Stimulated activated effector memory CD8-positive, alpha-beta T cell treated with anti-CD3 and anti-CD28 coated beads, Interleukin-12 subunit alpha, Interleukin-12 subunit beta, amount 100 ng/mL, for 72 hours (primary cell): ENCODE measurements at regions not wholly inside any gene's neighbourhood (a gene's known extent, or its start where the extent isn't known, plus 50 kb on each side); places are given as distances from the start of the nearest gene placed in this dataset.
"Not testable (repeated sequence)": the region's sequence is repeated elsewhere in the genome, so short reads cannot be mapped to it uniquely, and the experiment has no call there.

Experiments
- ATAC-seq: fragments of 150-1000 bp; cut with Tn5 transposase; 2 replicates; pipeline ENCODE4 v1.10.0; 2021
- DNase-seq, 2 donors: peaks; one replicate each; pipeline ENCODE4 v3.0.0; 2021 to 2022; ENCODE audit warnings: low spot score in 2 of 2
- H3K27ac Mint-ChIP-seq: one replicate; pipeline ENCODE4 v1.8.0; 2022; ENCODE audit warnings: mild to moderate bottlenecking, mixed read lengths
- H3K36me3 Mint-ChIP-seq: one replicate; pipeline ENCODE4 v1.8.0; 2022; ENCODE audit warnings: mild to moderate bottlenecking, mixed read lengths
- H3K4me1 Mint-ChIP-seq: one replicate; pipeline ENCODE4 v1.8.0; 2022; ENCODE audit warnings: mixed read lengths
- H3K4me3 Mint-ChIP-seq: one replicate; pipeline ENCODE4 v1.8.0; 2022; ENCODE audit warnings: mild to moderate bottlenecking, mixed read lengths
- H3K9me3 Mint-ChIP-seq: one replicate; pipeline ENCODE4 v1.8.0; 2022; ENCODE audit warnings: mixed read lengths

- no peak overlapping the region for H3K27ac Mint-ChIP-seq
- ATAC-seq, result no peak
- H3K9me3 Mint-ChIP-seq, result no peaks in the 10 kb centered on the region
Observed at GRCh38 chrX:53883196-53883595, 161.1 kb downstream of the PHF8 start.

GRCh38 chrX:53882331-53882730, 161.9 kb downstream of the PHF8 start:
- DNase-seq (no peak), ATAC-seq (no peak)
- Mint-ChIP-seq H3K27ac (no peak overlapping the region), H3K9me3 (no peaks in the 10 kb centered on the region), H3K4me3 (no peak overlapping the region), H3K4me1 (no peaks in the 10 kb centered on the region), H3K36me3 (no peaks in the 10 kb centered on the region)

More at GRCh38 chrX:53883196-53883595, 161.1 kb downstream of the PHF8 start:
- no peak overlapping the region for H3K4me3 Mint-ChIP-seq
- H3K36me3 Mint-ChIP-seq, result no peaks in the 10 kb centered on the region
- H3K4me1 Mint-ChIP-seq, result no peaks in the 10 kb centered on the region
- no peak for DNase-seq

DNA sequence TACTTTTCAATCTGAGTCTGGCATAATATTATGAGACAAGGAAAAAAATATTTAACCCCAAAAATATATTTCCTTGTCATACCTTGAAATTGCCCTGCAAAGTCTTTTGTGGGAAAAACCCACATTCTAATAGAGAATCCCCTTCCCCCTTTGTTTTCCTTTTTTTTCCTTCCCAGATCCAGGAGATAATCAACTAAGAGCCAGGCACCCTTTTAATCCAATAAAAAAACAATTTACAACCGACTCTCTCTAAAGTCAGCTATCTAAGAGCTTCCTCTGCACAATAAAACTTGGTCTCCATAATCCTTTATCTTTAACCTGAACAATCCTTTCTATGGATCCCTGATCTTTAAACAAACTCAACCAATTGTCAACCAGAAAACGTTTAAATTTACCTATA, 163.5 kb downstream of the PHF8 start:
- not testable (repeated sequence) for H3K27ac Mint-ChIP-seq, H3K9me3 Mint-ChIP-seq, H3K36me3 Mint-ChIP-seq, DNase-seq, H3K4me3 Mint-ChIP-seq, ATAC-seq, H3K4me1 Mint-ChIP-seq

DNA sequence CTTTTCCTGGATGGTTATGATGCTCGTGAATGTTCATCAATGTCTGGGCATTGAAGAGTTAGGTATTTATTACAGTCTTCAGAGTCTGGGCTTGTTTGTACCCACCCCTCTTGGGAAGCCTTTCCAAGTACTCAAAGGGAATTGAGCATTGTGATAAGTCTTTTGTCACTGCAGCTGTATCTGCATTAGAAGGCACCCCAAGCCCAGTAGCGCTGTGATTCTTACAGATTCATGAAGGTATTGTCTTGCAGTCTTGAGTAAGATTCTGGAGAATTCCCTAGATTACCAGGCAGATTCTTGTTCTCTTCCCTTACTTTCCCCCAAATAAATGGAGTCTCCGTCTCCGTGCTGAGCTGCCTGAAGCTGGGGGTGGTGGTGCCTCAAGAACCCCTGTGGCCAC, 173.4 kb upstream of the HUWE1 start:
- Mint-ChIP-seq H3K9me3 (no peaks in the 10 kb centered on the region), H3K4me1 (no peaks in the 10 kb centered on the region), H3K36me3 (no peaks in the 10 kb centered on the region), H3K27ac (no peak overlapping the region), H3K4me3 (no peak overlapping the region)
- DNase-seq (no peak), ATAC-seq (no peak)

DNA sequence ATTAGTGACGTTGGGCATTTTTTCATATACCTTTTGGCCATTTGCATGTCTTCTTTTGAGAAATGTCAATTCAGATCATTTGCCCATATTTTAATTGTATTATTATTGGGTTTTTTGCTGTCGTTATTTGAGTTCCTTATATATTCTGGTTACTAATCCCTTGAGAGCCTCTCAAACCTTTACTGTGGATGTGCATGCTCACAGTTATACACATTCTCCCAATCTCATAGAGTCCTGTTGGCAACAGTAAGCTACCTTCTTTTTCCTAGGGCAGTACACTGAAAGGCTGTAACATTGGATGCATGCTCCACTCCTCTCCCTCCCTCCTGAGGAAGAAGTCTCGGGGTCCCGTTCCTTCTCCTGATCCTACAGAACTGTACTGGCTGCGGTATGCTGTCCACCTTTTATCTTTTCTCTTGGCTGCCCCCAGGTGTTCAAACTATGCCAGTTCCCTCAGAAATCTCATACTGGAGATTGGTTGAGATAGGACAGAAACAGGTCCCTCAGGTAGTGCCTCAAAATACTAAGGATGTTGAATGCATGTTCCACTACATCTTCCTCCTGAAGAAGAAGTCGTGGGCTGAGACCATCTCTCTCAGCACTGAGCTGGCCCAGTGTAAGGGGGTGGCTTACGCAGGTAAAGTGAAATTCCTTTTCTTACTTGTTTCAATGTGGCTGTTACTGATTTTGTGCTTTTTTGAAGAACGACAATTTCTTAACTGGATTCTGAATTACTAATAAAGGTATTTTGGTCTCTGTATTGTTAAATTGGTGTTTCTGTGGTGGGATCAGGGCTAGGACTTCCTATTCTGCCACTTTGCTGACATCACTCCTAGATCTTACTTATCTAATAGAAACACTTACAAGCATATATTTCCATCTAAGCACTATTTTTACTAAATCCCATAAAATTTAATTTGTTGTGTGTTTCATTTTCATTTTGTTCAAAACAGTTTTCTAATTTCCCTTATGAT, 145.4 kb upstream of the HUWE1 start:
- peaks cover 18% of the 10 kb centered on the region for H3K4me1 Mint-ChIP-seq
- H3K9me3 Mint-ChIP-seq, result no peaks in the 10 kb centered on the region
- H3K4me3 Mint-ChIP-seq, result peak overlapping the region; percentile 53
- DNase-seq (peak; percentile 7 to 59), ATAC-seq (peak; percentile 87)
- no peaks in the 10 kb centered on the region for H3K36me3 Mint-ChIP-seq
- H3K27ac Mint-ChIP-seq, result no peak overlapping the region

GRCh38 chrX:53824686-53825085, 138.2 kb upstream of the HUWE1 start:
- H3K9me3 Mint-ChIP-seq, result no peaks in the 10 kb centered on the region
- H3K27ac Mint-ChIP-seq, result no peak overlapping the region
- ATAC-seq (no peak), DNase-seq (no peak)
- H3K36me3 Mint-ChIP-seq, result no peaks in the 10 kb centered on the region
- no peak overlapping the region for H3K4me3 Mint-ChIP-seq
- no peaks in the 10 kb centered on the region for H3K4me1 Mint-ChIP-seq

DNA sequence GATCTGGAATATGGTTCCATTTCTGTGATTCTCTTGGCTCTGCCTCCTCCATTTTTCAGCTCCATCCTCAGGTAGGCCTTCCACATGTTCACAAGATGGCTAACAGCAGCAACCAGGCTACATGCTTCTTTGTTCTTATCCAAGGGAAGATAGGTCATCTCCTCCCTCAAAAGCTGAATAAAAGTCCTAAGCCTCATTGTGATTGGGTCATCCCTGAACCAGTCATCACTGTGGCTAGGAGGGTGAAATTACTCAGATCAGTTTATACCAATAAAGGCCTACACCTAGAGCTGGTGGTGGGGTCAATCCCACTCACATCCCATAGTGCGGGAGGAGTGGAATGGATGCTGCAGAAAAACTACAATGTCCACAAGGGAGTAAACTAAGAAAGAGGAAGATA, 131.6 kb upstream of the HUWE1 start:
- Mint-ChIP-seq H3K4me3 (peak overlapping the region; percentile 51), H3K4me1 (peaks cover 16% of the 10 kb centered on the region)
- not testable (repeated sequence) for H3K9me3 Mint-ChIP-seq, DNase-seq, H3K36me3 Mint-ChIP-seq, H3K27ac Mint-ChIP-seq
- peak; percentile 60 for ATAC-seq

GRCh38 chrX:53817548-53817947, 131.0 kb upstream of the HUWE1 start:
- Mint-ChIP-seq H3K36me3 (no peaks in the 10 kb centered on the region), H3K4me3 (peak overlapping the region; percentile 51), H3K27ac (peak overlapping the region; percentile 60), H3K9me3 (no peaks in the 10 kb centered on the region), H3K4me1 (peaks cover 16% of the 10 kb centered on the region)
- DNase-seq (no peak), ATAC-seq (peak; percentile 39)

DNA sequence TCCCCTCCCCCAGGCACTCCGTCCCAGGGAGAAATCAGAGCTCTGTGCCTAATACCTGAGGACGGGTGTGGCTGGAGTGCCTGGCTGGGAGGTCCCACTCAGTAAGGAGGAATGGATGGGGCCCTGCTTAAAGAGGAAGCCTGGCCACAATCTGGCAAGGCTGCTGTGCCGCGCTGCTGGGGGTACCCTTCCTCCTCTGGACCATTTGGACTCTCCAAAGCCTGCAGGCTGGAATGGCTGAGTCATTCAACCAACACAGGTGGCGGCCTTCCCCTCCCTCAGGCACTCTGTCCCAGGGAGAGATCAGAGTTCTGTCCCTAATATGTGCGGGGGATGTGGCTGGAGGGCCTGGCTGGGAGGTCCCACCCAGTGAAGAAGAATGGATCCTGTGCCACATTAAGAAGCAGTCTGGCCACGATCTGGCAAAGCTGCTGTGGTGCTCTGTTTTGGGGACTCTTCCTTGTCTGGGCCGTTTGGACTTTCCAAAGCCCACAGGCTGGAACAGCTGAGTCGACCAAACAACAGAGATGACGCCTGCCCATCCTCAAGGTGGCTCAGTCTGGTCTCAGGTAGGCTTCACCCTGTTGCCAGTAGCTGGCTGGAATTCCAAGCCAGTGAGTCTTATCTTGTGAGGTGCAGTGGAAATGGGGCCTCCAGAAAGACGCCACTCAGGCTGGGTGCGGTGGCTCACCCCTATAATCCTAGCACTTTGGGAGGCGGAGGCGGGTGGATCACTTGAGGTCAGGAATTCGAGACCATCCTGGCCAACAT, 127.3 kb upstream of the HUWE1 start:
- Mint-ChIP-seq H3K36me3 (no peaks in the 10 kb centered on the region), H3K4me3 (no peak overlapping the region), H3K9me3 (no peaks in the 10 kb centered on the region), H3K4me1 (peaks cover 16% of the 10 kb centered on the region), H3K27ac (no peak overlapping the region)
- ATAC-seq (no peak), DNase-seq (no peak)

DNA sequence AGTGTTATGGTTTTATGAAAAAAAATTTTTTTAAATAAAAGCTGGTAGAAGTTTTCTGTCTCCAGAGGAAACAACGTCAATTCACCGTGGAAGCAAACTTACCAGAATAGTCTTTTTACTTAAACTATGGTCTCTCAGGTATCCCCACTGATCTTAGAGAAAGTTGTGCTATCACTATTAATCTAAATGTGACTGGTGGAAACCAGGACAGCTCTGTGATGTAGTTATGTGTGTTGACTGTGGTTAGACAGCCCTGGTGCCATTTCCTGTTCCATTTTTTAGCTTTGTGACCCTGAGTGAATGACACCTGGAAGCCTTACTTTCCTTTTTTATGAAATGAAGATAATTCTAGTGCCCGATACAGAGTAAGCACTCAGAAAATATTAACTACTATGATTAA, 111.8 kb upstream of the HUWE1 start:
- ATAC-seq, result peak; percentile 70
- no peak for DNase-seq
- Mint-ChIP-seq H3K27ac (no peak overlapping the region), H3K36me3 (no peaks in the 10 kb centered on the region), H3K4me3 (no peak overlapping the region), H3K4me1 (peaks cover 11% of the 10 kb centered on the region), H3K9me3 (peaks cover 3% of the 10 kb centered on the region)

- Mint-ChIP-seq H3K36me3 (no peaks in the 10 kb centered on the region), H3K4me1 (peaks cover 11% of the 10 kb centered on the region), H3K9me3 (peaks cover 2% of the 10 kb centered on the region), H3K27ac (no peak overlapping the region), H3K4me3 (no peak overlapping the region)
- no peak for ATAC-seq
- no peak for DNase-seq
Observed at GRCh38 chrX:53795576-53795975, 109.1 kb upstream of the HUWE1 start.

- peaks cover 11% of the 10 kb centered on the region for H3K4me1 Mint-ChIP-seq
- no peaks in the 10 kb centered on the region for H3K9me3 Mint-ChIP-seq
- DNase-seq, result no peak
- H3K27ac Mint-ChIP-seq, result no peak overlapping the region
- no peak overlapping the region for H3K4me3 Mint-ChIP-seq
- H3K36me3 Mint-ChIP-seq, result no peaks in the 10 kb centered on the region
- no peak for ATAC-seq
Observed at GRCh38 chrX:53794181-53794580, 107.7 kb upstream of the HUWE1 start.

DNA sequence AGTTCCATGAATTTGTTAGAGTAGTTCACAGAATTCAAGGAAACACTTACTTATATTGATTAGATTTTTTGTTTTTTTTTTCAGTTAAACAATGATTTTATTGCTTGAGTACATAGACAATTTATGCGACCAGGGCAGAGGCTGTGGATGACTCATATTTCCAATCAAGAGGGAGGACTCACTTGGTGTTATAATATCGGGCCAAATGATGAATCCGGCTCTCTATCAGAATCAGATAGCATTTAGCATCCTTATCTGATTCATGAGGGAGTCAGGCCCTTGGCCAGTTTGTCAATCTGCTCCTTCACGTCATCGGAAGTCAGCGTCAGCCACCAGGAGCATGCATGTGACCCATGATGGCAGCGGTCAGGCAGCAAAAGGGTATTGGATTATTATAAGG, 82.3 kb upstream of the HUWE1 start:
- Mint-ChIP-seq H3K4me3 (peak overlapping the region; percentile 19), H3K9me3 (peaks cover 4% of the 10 kb centered on the region), H3K36me3 (no peaks in the 10 kb centered on the region), H3K27ac (no peak overlapping the region), H3K4me1 (peaks cover 14% of the 10 kb centered on the region)
- DNase-seq (no peak), ATAC-seq (peak; percentile 82)

DNA sequence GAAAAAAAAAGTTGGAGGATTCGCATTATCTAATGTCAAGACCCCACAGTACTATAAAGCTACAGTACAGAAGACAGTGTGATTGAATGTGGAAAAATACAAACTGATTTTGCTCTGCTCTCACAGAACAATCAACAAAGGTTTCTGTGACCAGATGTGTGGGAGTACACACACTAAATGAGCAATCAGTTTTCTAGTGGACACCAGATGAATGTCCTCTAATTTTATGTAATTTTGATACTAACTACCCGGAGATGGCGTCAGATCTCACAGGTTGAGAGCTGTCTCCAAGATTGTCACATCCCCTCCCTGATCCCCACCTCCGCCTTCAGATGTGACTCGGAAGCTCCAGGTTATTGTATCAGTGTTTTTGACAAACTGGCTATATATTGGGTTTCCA, 81.9 kb upstream of the HUWE1 start:
- ATAC-seq (peak; percentile 85), DNase-seq (peak in 1 of 2 donors; percentile 52)
- no peak overlapping the region for H3K27ac Mint-ChIP-seq
- H3K4me3 Mint-ChIP-seq, result peak overlapping the region; percentile 19
- peaks cover 4% of the 10 kb centered on the region for H3K9me3 Mint-ChIP-seq
- peaks cover 14% of the 10 kb centered on the region for H3K4me1 Mint-ChIP-seq
- H3K36me3 Mint-ChIP-seq, result no peaks in the 10 kb centered on the region

DNA sequence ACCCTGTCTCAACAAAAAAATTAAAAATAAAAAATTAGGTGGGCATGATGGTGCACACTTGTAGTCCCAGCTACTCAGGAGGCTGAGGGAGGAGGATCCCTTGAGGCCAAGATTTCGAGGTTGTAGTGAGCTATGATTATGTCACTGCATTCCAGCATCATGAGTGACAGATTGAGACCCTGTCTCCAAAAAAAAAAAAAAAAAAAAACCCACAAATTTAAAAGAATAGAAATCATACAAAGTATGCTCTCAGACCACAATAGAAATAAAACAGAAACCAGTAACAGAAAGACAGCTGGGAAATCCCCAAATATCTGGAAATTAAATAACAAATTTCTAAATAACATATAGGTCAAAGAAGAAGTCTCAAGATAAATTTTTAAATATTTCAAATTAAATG, 81.0 kb upstream of the HUWE1 start:
- no peak overlapping the region for H3K27ac Mint-ChIP-seq
- ATAC-seq, result no peak
- no peak overlapping the region for H3K4me3 Mint-ChIP-seq
- H3K9me3 Mint-ChIP-seq, result peaks cover 4% of the 10 kb centered on the region
- H3K4me1 Mint-ChIP-seq, result peaks cover 14% of the 10 kb centered on the region
- H3K36me3 Mint-ChIP-seq, result no peaks in the 10 kb centered on the region
- DNase-seq, result no peak

GRCh38 chrX:53757181-53757580, 70.7 kb upstream of the HUWE1 start:
- DNase-seq, H3K36me3 Mint-ChIP-seq, H3K4me1 Mint-ChIP-seq, H3K9me3 Mint-ChIP-seq, H3K4me3 Mint-ChIP-seq, ATAC-seq, H3K27ac Mint-ChIP-seq: not testable (repeated sequence)
